Osteoblast (primary cell): ENCODE measurements at regions not wholly inside any gene's neighbourhood (a gene's known extent, or its start where the extent isn't known, plus 50 kb on each side); places are given as distances from the start of the nearest gene placed in this dataset.

Experiments
- DNase-seq: peaks from one replicate; pipeline ENCODE4 v3.0.0; 2011; ENCODE audit warnings: low spot score, mixed read lengths; ENCODE audit not compliant: insufficient read length; ENCODE audit errors: missing footprints
- H2AFZ ChIP-seq: 2 replicates; pipeline ENCODE4 v1.6.0; 2011; ENCODE audit warnings: mild to moderate bottlenecking, low read length
- H3K27ac ChIP-seq: 2 replicates; pipeline ENCODE4 v1.5.1; 2011; ENCODE audit warnings: mild to moderate bottlenecking, low read depth, low read length, moderate library complexity
- H3K27me3 ChIP-seq: 2 replicates; pipeline ENCODE4 v1.6.0; 2012; ENCODE audit warnings: mild to moderate bottlenecking, control low read depth, inconsistent platforms, low read length, moderate library complexity; ENCODE audit not compliant: insufficient read depth
- H3K36me3 ChIP-seq: 2 replicates; pipeline ENCODE4 v1.5.1; 2011; ENCODE audit warnings: mild to moderate bottlenecking, low read length, control low read depth, moderate library complexity; ENCODE audit not compliant: insufficient read depth
- H3K4me1 ChIP-seq: 2 replicates; pipeline ENCODE4 v1.5.1; 2011; ENCODE audit warnings: mild to moderate bottlenecking, low read length, control low read depth, moderate library complexity; ENCODE audit not compliant: insufficient read depth
- H3K4me2 ChIP-seq: 2 replicates; pipeline ENCODE4 v1.6.0; 2011; ENCODE audit warnings: mild to moderate bottlenecking, low read length; ENCODE audit not compliant: insufficient read depth
- H3K4me3 ChIP-seq: fragments of 200-600 bp; sonication (generic); 3 replicates; pipeline ENCODE4 v1.5.1; 2012; ENCODE audit warnings: mild to moderate bottlenecking, low read length, inconsistent platforms; ENCODE audit not compliant: insufficient read depth
- H3K79me2 ChIP-seq: 2 replicates; pipeline ENCODE4 v1.6.0; 2012; ENCODE audit warnings: mild to moderate bottlenecking, low read length, control low read depth, inconsistent platforms; ENCODE audit not compliant: insufficient read depth
- H3K9me3 ChIP-seq: 2 replicates; pipeline ENCODE4 v1.5.1; 2011; ENCODE audit warnings: low read depth, low read length, control low read depth
- H4K20me1 ChIP-seq: 2 replicates; pipeline ENCODE4 v1.6.0; 2012; ENCODE audit warnings: mild to moderate bottlenecking, low read length, control low read depth; ENCODE audit not compliant: insufficient read depth
- CTCF ChIP-seq: IDR thresholded peaks from 2 replicates; pipeline ENCODE4 v1.5.1; 2011; ENCODE audit warnings: mild to moderate bottlenecking, low read depth, low read length, moderate library complexity; ENCODE audit errors: extremely low read depth

- no peaks in the 10 kb centered on the region for H4K20me1 ChIP-seq
- no peak overlapping the region for H2AFZ ChIP-seq
- H3K9me3 ChIP-seq = no peaks in the 10 kb centered on the region
- H3K4me2 ChIP-seq = no peak overlapping the region
- H3K36me3 ChIP-seq = no peaks in the 10 kb centered on the region
- H3K79me2 ChIP-seq = no peaks in the 10 kb centered on the region
- no peak for TF ChIP-seq CTCF
- DNase-seq = no peak
- peaks cover 21% of the 10 kb centered on the region for H3K27me3 ChIP-seq
- H3K27ac ChIP-seq = no peak overlapping the region
- no peak overlapping the region for H3K4me3 ChIP-seq
- no peaks in the 10 kb centered on the region for H3K4me1 ChIP-seq
Observed at GRCh38 chr6:40734607-40735006, 147.4 kb upstream of the LRFN2 start.

DNA sequence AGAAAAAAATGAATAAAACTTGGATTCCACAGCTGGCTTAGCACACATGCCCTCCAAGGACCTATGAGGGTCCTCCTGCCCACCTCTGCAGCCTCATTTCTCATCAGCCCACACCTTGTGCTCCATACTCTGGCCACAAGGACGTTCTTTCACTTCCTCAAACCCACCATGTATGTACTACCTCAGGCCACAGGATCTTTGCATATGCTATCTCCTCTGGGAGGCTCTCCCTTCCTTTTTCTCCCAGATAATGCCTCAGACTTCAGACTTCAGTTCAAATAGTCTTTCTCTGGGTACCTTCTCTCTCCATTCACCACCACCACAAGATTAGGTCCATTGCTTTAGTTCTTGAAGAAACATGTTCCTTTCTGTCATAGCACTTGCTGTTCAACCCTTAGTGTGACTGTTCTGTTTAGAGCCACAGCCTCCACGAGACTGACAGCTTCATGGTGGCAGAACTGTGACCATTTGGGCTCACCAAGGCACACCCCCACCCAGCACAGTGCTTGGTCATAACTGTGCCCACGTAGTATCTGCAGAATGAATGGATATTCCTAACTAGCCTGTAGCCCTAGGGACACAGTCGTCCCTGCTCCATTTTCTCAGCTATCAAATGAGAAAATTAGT is 146.7 kb upstream of the LRFN2 start:
- Histone ChIP-seq H3K4me2 (no peak overlapping the region), H3K27ac (no peak overlapping the region), H2AFZ (no peak overlapping the region), H3K36me3 (no peaks in the 10 kb centered on the region), H3K4me1 (no peaks in the 10 kb centered on the region), H3K9me3 (no peaks in the 10 kb centered on the region), H4K20me1 (no peaks in the 10 kb centered on the region), H3K27me3 (peaks cover 18% of the 10 kb centered on the region), H3K4me3 (no peak overlapping the region), H3K79me2 (no peaks in the 10 kb centered on the region)
- DNase-seq = no peak
- TF ChIP-seq CTCF = no peak

GRCh38 chr6:40733290-40733689 is 146.1 kb upstream of the LRFN2 start:
- no peaks in the 10 kb centered on the region for H3K79me2 ChIP-seq
- H4K20me1 ChIP-seq = no peaks in the 10 kb centered on the region
- H3K9me3 ChIP-seq = no peaks in the 10 kb centered on the region
- no peak overlapping the region for H3K27ac ChIP-seq
- no peaks in the 10 kb centered on the region for H3K4me1 ChIP-seq
- no peak for TF ChIP-seq CTCF
- DNase-seq = no peak
- H3K4me2 ChIP-seq = no peak overlapping the region
- no peak overlapping the region for H3K4me3 ChIP-seq
- H3K27me3 ChIP-seq = peaks cover 16% of the 10 kb centered on the region
- H2AFZ ChIP-seq = no peak overlapping the region
- H3K36me3 ChIP-seq = no peaks in the 10 kb centered on the region

DNA sequence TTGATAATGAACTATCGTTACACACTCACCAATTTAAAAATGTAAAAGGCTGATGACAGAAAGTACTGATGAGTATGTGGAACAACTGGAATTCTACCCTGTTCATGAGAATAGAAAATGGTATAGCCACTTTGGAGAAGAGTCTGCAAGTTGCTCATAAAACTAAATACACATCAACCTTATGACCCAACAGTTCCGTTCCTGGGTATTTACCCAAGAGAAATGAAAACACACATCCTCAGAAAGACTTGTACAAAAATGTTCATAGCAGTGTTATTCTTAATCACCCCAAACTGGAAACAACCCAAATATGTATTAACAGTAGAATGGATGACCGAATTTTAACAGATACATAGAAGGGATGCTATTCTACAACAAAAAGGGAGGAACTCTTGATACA is 145.7 kb upstream of the LRFN2 start:
- no peaks in the 10 kb centered on the region for H3K79me2 ChIP-seq
- H3K36me3 ChIP-seq = no peaks in the 10 kb centered on the region
- H3K9me3 ChIP-seq = no peaks in the 10 kb centered on the region
- no peak overlapping the region for H3K27ac ChIP-seq
- no peak overlapping the region for H2AFZ ChIP-seq
- no peaks in the 10 kb centered on the region for H4K20me1 ChIP-seq
- no peak overlapping the region for H3K4me2 ChIP-seq
- H3K4me1 ChIP-seq = no peaks in the 10 kb centered on the region
- no peak for TF ChIP-seq CTCF
- no peak for DNase-seq
- peaks cover 16% of the 10 kb centered on the region for H3K27me3 ChIP-seq
- H3K4me3 ChIP-seq = no peak overlapping the region
